Kidney (tissue), 13 donors: ENCODE measurements at regions not wholly inside any gene's neighbourhood (a gene's known extent, or its start where the extent isn't known, plus 50 kb on each side); places are given as distances from the start of the nearest gene placed in this dataset.

Source experiments
- DNase-seq, 5 donors: peaks; one replicate each; pipeline ENCODE4 v3.0.0-alpha.2; 2013 to 2020
- FAIRE-seq: peaks from 2 replicates; lab custom pipeline; 2012; peaks lifted over from hg19 to GRCh38; lab: Jason Lieb, UNC
- H3K27ac ChIP-seq, 2 donors: one replicate each; pipeline ENCODE4 v1.7.0; 2013; ENCODE audit warnings: low read depth in 2 of 2, low read length in 2 of 2, inconsistent platforms in 1 of 2
- H3K27me3 ChIP-seq: one replicate; pipeline ENCODE4 v1.7.1; 2013; ENCODE audit warnings: low read length, inconsistent platforms; ENCODE audit not compliant: control insufficient read depth, insufficient read depth
- H3K36me3 ChIP-seq, 3 donors: one replicate each; pipeline versions ENCODE4 v1.7.0 to v1.7.1; 2013; ENCODE audit warnings: low read length in 3 of 3, control low read depth in 1 of 3, inconsistent platforms in 1 of 3; ENCODE audit not compliant: insufficient read depth in 3 of 3, control insufficient read depth in 2 of 3
- H3K4me1 ChIP-seq, 3 donors: one replicate each; pipeline versions ENCODE4 v1.7.0 to v1.7.1; 2013; ENCODE audit warnings: low read length in 3 of 3, inconsistent platforms in 1 of 3, low read depth in 1 of 3; ENCODE audit not compliant: control insufficient read depth in 2 of 3, insufficient read depth in 2 of 3
- H3K4me3 ChIP-seq, 3 donors: one replicate each; pipeline versions ENCODE4 v1.7.0 to v1.8.1; 2013; ENCODE audit warnings: low read length in 3 of 3, control low read depth in 1 of 3, inconsistent platforms in 1 of 3
- H3K9ac ChIP-seq, 3 donors: one replicate each; pipeline versions ENCODE4 v1.7.0 to v1.7.1; 2013; ENCODE audit warnings: low read length in 3 of 3, control low read depth in 1 of 3, inconsistent platforms in 1 of 3
- H3K9me3 ChIP-seq, 3 donors: one replicate each; pipeline versions ENCODE4 v1.7.0 to v1.7.1; 2013; ENCODE audit warnings: low read length in 3 of 3, control low read depth in 1 of 3, inconsistent platforms in 1 of 3; ENCODE audit not compliant: control insufficient read depth in 2 of 3, insufficient read depth in 1 of 3
- CTCF ChIP-seq: IDR thresholded peaks from 3 replicates; pipeline ENCODE4 v1.5.1; 2012; ENCODE audit warnings: mild to moderate bottlenecking, moderate library complexity, borderline replicate concordance; ENCODE audit not compliant: insufficient read depth; ENCODE audit errors: extremely low read depth
- intact Hi-C: fragments of 100-400 bp; cut with DNase I; formaldehyde crosslinking; loops from one replicate; pipeline ENCODE4 v1.11.1; 2022
- donor health status: control.
- donor health status: control.
- donor health status: control.
- donor health status: control.
- donor health status: control.
- donor health status: DM: yes; HTN: yes; CAD: no.
- donor health status: Normal renal cell carcinoma (clear cell type).

- Histone ChIP-seq H3K27me3 (no peaks in the 10 kb centered on the region), H3K9ac (no peak overlapping the region), H3K4me3 (no peak overlapping the region), H3K27ac (no peak overlapping the region), H3K36me3 (no peaks in the 10 kb centered on the region), H3K4me1 (no peaks in the 10 kb centered on the region), H3K9me3 (peaks cover 0 to 1% (median 0%) of the 10 kb centered on the region in 3 donors)
- TF ChIP-seq CTCF: no peak
- intact Hi-C loops: no loop called here
- DNase-seq (no peak), FAIRE-seq (no peak)
Observed at GRCh38 chr3:144413068-144413467, 441.4 kb downstream of the DIPK2A start.

GRCh38 chr3:144415492-144415891, 443.9 kb downstream of the DIPK2A start:
- intact Hi-C loops: no loop called here
- FAIRE-seq: no peak
- no peak for TF ChIP-seq CTCF

GRCh38 chr3:144424606-144425005, 453.0 kb downstream of the DIPK2A start:
- H3K9ac ChIP-seq: no peak overlapping the region
- no peak for DNase-seq
- H3K4me1 ChIP-seq: no peaks in the 10 kb centered on the region
- intact Hi-C loops: no loop called here
- no peak overlapping the region for H3K27ac ChIP-seq
- H3K36me3 ChIP-seq: no peaks in the 10 kb centered on the region
- H3K27me3 ChIP-seq: no peaks in the 10 kb centered on the region
- no peak for FAIRE-seq
- no peaks in the 10 kb centered on the region for H3K9me3 ChIP-seq
- TF ChIP-seq CTCF: no peak
- no peak overlapping the region for H3K4me3 ChIP-seq

More at GRCh38 chr3:144415492-144415891, 443.9 kb downstream of the DIPK2A start:
- DNase-seq: no peak
- Histone ChIP-seq H3K9me3 (no peaks in the 10 kb centered on the region), H3K4me1 (no peaks in the 10 kb centered on the region), H3K9ac (no peak overlapping the region), H3K27me3 (no peaks in the 10 kb centered on the region), H3K4me3 (no peak overlapping the region), H3K27ac (no peak overlapping the region), H3K36me3 (no peaks in the 10 kb centered on the region)

- H3K36me3 ChIP-seq: no peaks in the 10 kb centered on the region
- H3K4me1 ChIP-seq: no peaks in the 10 kb centered on the region
- no peak for TF ChIP-seq CTCF
- intact Hi-C loops: no loop called here
- DNase-seq (no peak), FAIRE-seq (no peak)
- no peaks in the 10 kb centered on the region for H3K27me3 ChIP-seq
- H3K9ac ChIP-seq: no peak overlapping the region
- no peaks in the 10 kb centered on the region for H3K9me3 ChIP-seq
- no peak overlapping the region for H3K4me3 ChIP-seq
- no peak overlapping the region for H3K27ac ChIP-seq
Observed at GRCh38 chr3:144426366-144426765, 454.7 kb downstream of the DIPK2A start.
